Ascending aorta (tissue), 2 donors: ENCODE measurements at regions not wholly inside any gene's neighbourhood (a gene's known extent, or its start where the extent isn't known, plus 50 kb on each side); places are given as distances from the start of the nearest gene placed in this dataset.

Source experiments
- DNase-seq, 2 donors: peaks; one replicate each; pipeline ENCODE4 v3.0.0-alpha.2; 2019; ENCODE audit warnings: low spot score in 2 of 2
- H3K27ac ChIP-seq, 2 donors: fragments of 200-600 bp; sonication (generic); one replicate each; pipeline ENCODE4 v1.5.1; 2016 to 2017; ENCODE audit warnings: mild to moderate bottlenecking in 1 of 2
- H3K27me3 ChIP-seq: fragments of 200-600 bp; sonication (generic); one replicate; pipeline ENCODE4 v1.5.1; 2017
- H3K36me3 ChIP-seq, 2 donors: fragments of 200-600 bp; sonication (generic); one replicate each; pipeline ENCODE4 v1.5.1; 2016
- H3K4me1 ChIP-seq, 2 donors: fragments of 200-600 bp; sonication (generic); one replicate each; pipeline ENCODE4 v1.5.1; 2016 to 2017; ENCODE audit warnings: mild to moderate bottlenecking in 1 of 2
- H3K4me3 ChIP-seq, 2 donors: fragments of 200-600 bp; sonication (generic); one replicate each; pipeline ENCODE4 v1.5.1; 2016 to 2017; ENCODE audit warnings: mild to moderate bottlenecking in 1 of 2
- H3K9me3 ChIP-seq, 2 donors: fragments of 200-600 bp; sonication (generic); one replicate each; pipeline ENCODE4 v1.5.1; 2016
- CTCF ChIP-seq, 3 experiments: fragments of 200-600 bp in 2 of 3; fragments of 450-650 bp in 1 of 3; sonication (generic) in 2 of 3; IDR thresholded peaks; one replicate each; pipeline ENCODE4 v1.5.1; 2016 to 2019; ENCODE audit warnings: antibody characterized with exemption in 3 of 3, mild to moderate bottlenecking in 1 of 3, moderate library complexity in 1 of 3
- intact Hi-C: fragments of 100-400 bp; cut with DNase I; formaldehyde crosslinking; loops from one replicate; pipeline ENCODE4 v1.15.1; 2023

- intact Hi-C loops: no loop called here
- Histone ChIP-seq H3K36me3 (no peaks in the 10 kb centered on the region), H3K27ac (no peak overlapping the region), H3K27me3 (no peaks in the 10 kb centered on the region), H3K9me3 (no peaks in the 10 kb centered on the region), H3K4me1 (no peaks in the 10 kb centered on the region), H3K4me3 (no peak overlapping the region)
- TF ChIP-seq CTCF (IDR thresholded peaks at IDR 0.05): no peak
- DNase-seq: no peak
Observed at GRCh38 chr1:224565611-224566406, 50.3 kb upstream of the CNIH3 start.
